Fibroblast of upper back skin (primary cell): ENCODE measurements at regions not wholly inside any gene's neighbourhood (a gene's known extent, or its start where the extent isn't known, plus 50 kb on each side); places are given as distances from the start of the nearest gene placed in this dataset.
A peak's percentile ranks its signal among the peaks of the same experiment; 100 is the strongest.

ENCODE experiments used
- DNase-seq: peaks from one replicate; pipeline ENCODE4 v3.0.0-alpha.2; 2013

GRCh38 chr18:68520406-68521075 is 194.4 kb downstream of the TMX3 start:
- DNase-seq: peak; percentile 73

GRCh38 chr18:68519336-68519735 is 195.6 kb downstream of the TMX3 start:
- DNase-seq: peak; percentile 60

DNA sequence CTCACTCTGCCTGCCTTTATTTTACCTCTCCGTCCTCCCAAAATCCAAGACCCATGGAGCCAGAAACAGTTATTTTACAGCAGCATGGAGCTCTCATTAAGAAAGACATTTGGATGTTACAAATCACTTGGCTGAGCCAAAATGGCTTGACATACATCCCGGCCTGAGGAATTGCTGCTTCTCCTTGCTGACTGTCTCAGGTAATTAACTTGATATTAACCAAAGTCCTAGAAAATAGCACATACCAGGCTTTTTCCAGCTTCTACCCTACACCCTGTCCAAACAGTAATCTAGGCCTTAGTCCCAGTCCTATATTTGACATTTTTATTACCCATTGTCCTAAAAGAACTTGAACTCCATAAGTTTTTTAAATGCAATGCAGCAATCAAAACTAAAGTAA is 205.0 kb downstream of the TMX3 start:
- DNase-seq: no peak

- peak; percentile 7 for DNase-seq
Measured at GRCh38 chr18:68507781-68508180, 207.1 kb downstream of the TMX3 start.

- no peak for DNase-seq
Measured at GRCh38 chr18:68505178-68505574, 209.7 kb downstream of the TMX3 start.

DNA sequence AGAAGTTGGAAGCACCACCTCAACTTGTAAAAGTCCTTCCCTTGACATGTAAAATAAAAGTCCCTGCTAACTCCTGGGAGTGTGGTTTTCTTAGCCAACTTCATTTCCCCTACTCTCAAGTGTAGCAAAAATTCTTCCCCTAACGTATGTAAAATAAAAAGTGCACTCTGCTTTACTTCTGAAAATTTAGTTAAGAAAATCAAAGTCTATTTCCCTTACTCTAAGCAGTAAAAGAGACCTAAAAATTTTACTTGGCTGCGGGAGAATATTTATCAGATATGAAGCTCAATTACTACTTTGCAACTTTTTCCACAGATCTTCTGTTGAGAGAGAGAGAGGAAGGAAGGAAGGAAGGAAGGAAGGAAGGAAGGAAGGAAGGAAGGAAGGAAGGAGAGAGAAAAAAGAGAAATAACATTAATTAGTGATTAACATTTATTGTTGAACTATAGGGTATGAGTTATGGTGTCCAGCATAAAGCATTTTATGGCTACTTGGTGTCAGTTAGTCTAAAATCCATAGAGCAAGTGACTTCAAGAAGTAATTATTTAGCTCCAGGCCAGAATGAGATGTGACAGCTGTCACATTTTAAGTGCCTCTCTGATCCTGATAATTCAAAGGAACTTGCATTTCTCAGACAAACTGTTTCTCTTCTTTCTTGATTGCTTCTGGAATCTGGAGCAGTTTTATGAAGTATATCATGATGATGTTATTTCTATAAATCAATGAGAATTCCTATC is 210.3 kb downstream of the TMX3 start:
- no peak for DNase-seq

- DNase-seq: no peak
Measured at GRCh38 chr18:68500556-68500955, 214.4 kb downstream of the TMX3 start.

DNA sequence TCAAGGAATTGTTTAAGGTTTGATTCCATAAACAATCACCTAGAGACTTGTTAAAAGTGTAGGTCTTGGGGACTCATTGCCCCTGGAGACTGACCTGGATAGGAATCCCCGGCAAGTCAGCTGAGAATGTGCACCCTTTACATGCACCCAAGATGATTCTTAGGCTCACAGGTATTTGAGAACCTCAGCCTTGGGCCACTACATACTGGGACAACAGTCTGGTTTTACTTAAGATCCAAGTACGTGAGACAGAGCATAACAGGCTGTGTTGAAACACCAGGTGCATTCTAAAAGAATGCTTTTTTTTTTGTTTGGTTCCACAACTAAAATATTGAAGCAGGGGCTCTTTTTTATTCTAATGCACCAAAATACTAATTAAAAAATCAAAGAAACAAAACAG is 215.8 kb downstream of the TMX3 start:
- DNase-seq: no peak

DNA sequence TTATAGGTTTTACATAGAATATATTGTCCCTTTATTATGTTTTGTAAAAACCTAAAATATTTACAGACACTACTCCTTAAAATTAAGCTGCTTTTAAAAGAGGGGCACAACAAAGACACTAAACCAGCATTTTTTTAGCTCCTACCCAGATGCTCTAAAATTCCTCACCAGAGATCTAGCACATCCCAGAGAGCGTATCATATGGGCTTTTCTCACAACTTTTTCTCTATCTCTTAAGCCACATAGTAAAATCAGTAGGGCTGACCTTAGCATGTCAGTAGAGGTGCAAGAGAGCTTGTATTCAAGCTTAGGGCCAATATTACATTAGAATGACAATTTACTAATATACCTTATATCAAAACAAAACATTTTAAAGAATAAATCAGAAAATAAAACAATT is 216.3 kb downstream of the TMX3 start:
- no peak for DNase-seq

- no peak for DNase-seq
Measured at GRCh38 chr18:68498185-68498584, 216.7 kb downstream of the TMX3 start.

- peak; percentile 97 for DNase-seq
Measured at GRCh38 chr18:68494802-68495581, 219.9 kb downstream of the TMX3 start.

GRCh38 chr18:68489013-68489792 is 225.7 kb downstream of the TMX3 start:
- no peak for DNase-seq

- peak; percentile 11 for DNase-seq
Measured at GRCh38 chr18:68484241-68484640, 230.7 kb downstream of the TMX3 start.

- DNase-seq: no peak
Measured at GRCh38 chr18:68482815-68483214, 232.1 kb downstream of the TMX3 start.

- no peak for DNase-seq
Measured at GRCh38 chr18:68480196-68480595, 234.7 kb downstream of the TMX3 start.

DNA sequence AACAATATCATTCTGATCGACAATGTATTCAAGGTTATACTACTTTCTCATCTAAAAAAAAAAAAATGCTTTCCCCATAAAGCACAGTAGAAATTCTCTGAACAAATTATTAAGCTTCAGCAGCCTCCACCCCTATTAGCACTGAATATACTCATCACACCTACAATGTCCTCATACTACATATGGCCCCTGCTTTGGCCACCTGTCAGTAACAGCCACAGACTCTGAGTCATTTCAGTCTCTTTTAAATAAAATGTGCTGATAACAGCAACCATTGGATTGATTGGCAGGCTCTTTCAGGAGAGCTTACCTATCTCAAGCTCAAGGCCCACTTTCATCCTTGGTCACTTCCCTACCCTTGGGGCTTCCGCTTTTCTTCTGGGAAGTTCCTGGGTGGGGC is 236.7 kb downstream of the TMX3 start:
- DNase-seq: no peak

- no peak for DNase-seq
Measured at GRCh38 chr18:68475883-68476282, 239.0 kb downstream of the TMX3 start.

DNA sequence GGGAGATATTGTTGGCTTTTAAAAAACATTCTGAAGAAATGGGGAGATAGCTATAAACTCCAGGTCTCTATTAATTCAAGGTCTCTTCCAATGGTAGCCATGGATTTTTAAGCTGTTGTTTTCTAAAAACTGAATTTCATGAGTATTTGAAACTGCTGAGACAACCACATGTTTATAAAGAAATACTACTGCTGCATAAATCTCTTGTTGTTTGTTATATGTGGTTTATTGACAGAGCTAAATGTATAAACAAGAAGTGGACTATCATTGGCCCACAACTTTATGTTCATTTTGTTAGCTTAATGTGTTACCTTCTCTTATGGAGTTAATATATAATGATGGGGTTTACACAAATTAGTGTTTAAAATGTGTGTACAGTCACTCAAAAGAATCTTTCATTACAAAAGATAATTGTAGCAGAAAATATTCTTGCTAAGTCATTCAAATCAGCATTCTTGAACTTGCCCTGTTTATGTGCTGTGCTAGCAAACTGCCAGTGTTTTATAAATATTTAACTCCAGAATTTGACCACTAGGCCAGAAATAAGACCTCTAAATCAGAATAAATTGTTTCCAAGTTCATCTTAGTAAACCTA is 242.1 kb downstream of the TMX3 start:
- DNase-seq: no peak

GRCh38 chr18:68469049-68469625 is 245.8 kb downstream of the TMX3 start:
- no peak for DNase-seq

GRCh38 chr18:68467957-68468356 is 247.0 kb downstream of the TMX3 start:
- DNase-seq: no peak

- no peak for DNase-seq
Measured at GRCh38 chr18:68467329-68467728, 247.6 kb downstream of the TMX3 start.

GRCh38 chr18:68466672-68467071 is 248.2 kb downstream of the TMX3 start:
- no peak for DNase-seq
